WTC11 (cell line): ENCODE measurements at regions not wholly inside any gene's neighbourhood (a gene's known extent, or its start where the extent isn't known, plus 50 kb on each side); places are given as distances from the start of the nearest gene placed in this dataset.
A peak's percentile ranks its signal among the peaks of the same experiment; 100 is the strongest.

ENCODE experiments used
- ATAC-seq: fragments of 200-7000 bp; cut with Tn5 transposase; 2 replicates; pipeline ENCODE4 v1.10.0; 2021; ENCODE audit warnings: mild to moderate bottlenecking, moderate library complexity
- CTCF ChIA-PET: fragments of 300-600 bp; sonication (Branson Sonifier 250); formaldehyde crosslinking; loops from one replicate; lab custom pipeline; 2021; ENCODE audit warnings: antibody characterized with exemption; lab: Charles Lee
- POLR2A ChIA-PET: fragments of 350-600 bp; sonication (Branson Sonifier 250); formaldehyde crosslinking; loops from one replicate; lab custom pipeline; 2021; ENCODE audit warnings: antibody characterized with exemption; lab: Charles Lee
- DNase-seq: peaks from one replicate; pipeline ENCODE4 v3.0.0; 2021; ENCODE audit warnings: low spot score
- H3K27ac Mint-ChIP-seq: 2 replicates; pipeline ENCODE4 v1.8.0; 2021; ENCODE audit warnings: mixed read lengths
- H3K27me3 Mint-ChIP-seq: 2 replicates; pipeline ENCODE4 v1.8.0; 2021; ENCODE audit warnings: low read depth, mild to moderate bottlenecking, moderate library complexity, mixed read lengths
- H3K36me3 Mint-ChIP-seq: 2 replicates; pipeline ENCODE4 v1.8.0; 2021; ENCODE audit warnings: mixed read lengths
- H3K4me1 Mint-ChIP-seq: 2 replicates; pipeline ENCODE4 v1.8.0; 2022; ENCODE audit warnings: mixed read lengths
- H3K4me3 Mint-ChIP-seq: 2 replicates; pipeline ENCODE4 v1.8.0; 2021; ENCODE audit warnings: mild to moderate bottlenecking, moderate library complexity, mixed read lengths
- H3K9me3 Mint-ChIP-seq: 2 replicates; pipeline ENCODE4 v1.8.0; 2021; ENCODE audit warnings: mixed read lengths
- CBFB ChIP-seq: sonication (generic); formaldehyde crosslinking; IDR thresholded peaks from 2 replicates; pipeline ENCODE4 v1.8.1; 2022; ENCODE audit warnings: mild to moderate bottlenecking, low read depth, missing genetic modification reagents
- CREM ChIP-seq: sonication (generic); formaldehyde crosslinking; IDR thresholded peaks from 2 replicates; pipeline ENCODE4 v1.8.1; 2022; ENCODE audit warnings: mild to moderate bottlenecking, missing genetic modification reagents, moderate library complexity
- ETV6 ChIP-seq: sonication (generic); formaldehyde crosslinking; IDR thresholded peaks from 2 replicates; pipeline ENCODE4 v1.8.1; 2022; ENCODE audit warnings: mild to moderate bottlenecking, missing genetic modification reagents
- GRHL2 ChIP-seq: fragments of 250-450 bp; sonication (Bioruptor Pico); IDR thresholded peaks from 2 replicates; pipeline ENCODE4 v1.8.0; 2022; ENCODE audit warnings: mild to moderate bottlenecking, moderate library complexity; ENCODE audit not compliant: insufficient replicate concordance, severe bottlenecking
- GTF2I ChIP-seq: fragments of 250-450 bp; sonication (Bioruptor Pico); conservative IDR thresholded peaks from 2 replicates; pipeline ENCODE4 v1.4.0; 2021; ENCODE audit warnings: mild to moderate bottlenecking
- HMGA2 ChIP-seq: fragments of 250-450 bp; sonication (Bioruptor Pico); IDR thresholded peaks from 2 replicates; pipeline ENCODE4 v1.4.0; 2021; ENCODE audit warnings: mild to moderate bottlenecking, moderate library complexity
- IRF2 ChIP-seq: sonication (generic); formaldehyde crosslinking; IDR thresholded peaks from 2 replicates; pipeline ENCODE4 v1.8.0; 2022; ENCODE audit warnings: low read depth, missing genetic modification reagents, borderline replicate concordance
- JAZF1 ChIP-seq: fragments of 250-450 bp; sonication (Bioruptor Pico); IDR thresholded peaks from 2 replicates; pipeline ENCODE4 v1.9.0; 2021; ENCODE audit warnings: moderate library complexity, mild to moderate bottlenecking, inconsistent platforms
- KAT7 ChIP-seq: sonication (generic); formaldehyde crosslinking; IDR thresholded peaks from 2 replicates; pipeline ENCODE4 v1.8.1; 2023; ENCODE audit warnings: missing genetic modification reagents, mild to moderate bottlenecking, borderline replicate concordance
- MXD4 ChIP-seq: fragments of 250-450 bp; sonication (Bioruptor Pico); IDR thresholded peaks from 2 replicates; pipeline ENCODE4 v1.8.0; 2021; ENCODE audit warnings: mild to moderate bottlenecking, moderate library complexity, borderline replicate concordance
- NR2C2 ChIP-seq: sonication (generic); formaldehyde crosslinking; IDR thresholded peaks from 2 replicates; pipeline ENCODE4 v1.8.0; 2022; ENCODE audit warnings: mild to moderate bottlenecking, missing genetic modification reagents
- NR3C1 ChIP-seq: sonication (generic); formaldehyde crosslinking; conservative IDR thresholded peaks from 2 replicates; pipeline ENCODE4 v1.8.1; 2023; ENCODE audit warnings: low read depth, mild to moderate bottlenecking, missing genetic modification reagents
- SMAD4 ChIP-seq: sonication (generic); formaldehyde crosslinking; IDR thresholded peaks from 2 replicates; pipeline ENCODE4 v1.8.0; 2022; ENCODE audit warnings: mild to moderate bottlenecking, missing genetic modification reagents
- SP1 ChIP-seq: sonication (generic); formaldehyde crosslinking; conservative IDR thresholded peaks from 2 replicates; pipeline ENCODE4 v1.8.1; 2022; ENCODE audit warnings: missing genetic modification reagents
- TCF7 ChIP-seq: sonication (generic); formaldehyde crosslinking; IDR thresholded peaks from 2 replicates; pipeline ENCODE4 v1.8.0; 2022; ENCODE audit warnings: mild to moderate bottlenecking, low read depth, missing genetic modification reagents, moderate library complexity
- ZBTB21 ChIP-seq: sonication (generic); formaldehyde crosslinking; IDR thresholded peaks from 2 replicates; pipeline ENCODE4 v1.8.1; 2023; ENCODE audit warnings: mild to moderate bottlenecking, missing genetic modification reagents, borderline replicate concordance
- ZNF416 ChIP-seq: fragments of 250-450 bp; sonication (Bioruptor Pico); IDR thresholded peaks from 2 replicates; pipeline ENCODE4 v1.9.0; 2021; ENCODE audit warnings: mild to moderate bottlenecking, inconsistent platforms
- ZNF423 ChIP-seq: fragments of 250-450 bp; sonication (Bioruptor Pico); IDR thresholded peaks from 2 replicates; pipeline ENCODE4 v2.1.2; 2022; ENCODE audit warnings: mild to moderate bottlenecking, moderate library complexity
- ZNF671 ChIP-seq: fragments of 250-450 bp; sonication (Bioruptor Pico); IDR thresholded peaks from 2 replicates; pipeline ENCODE4 v1.8.0; 2021; ENCODE audit warnings: mild to moderate bottlenecking
- TF ChIP-seq, protein P1 (sequence below): sonication (generic); formaldehyde crosslinking; IDR thresholded peaks from 2 replicates; pipeline ENCODE4 v1.8.1; 2022; ENCODE audit warnings: mild to moderate bottlenecking, missing genetic modification reagents, moderate library complexity, borderline replicate concordance
- TF ChIP-seq, protein P2 (sequence below): sonication (generic); formaldehyde crosslinking; IDR thresholded peaks from 2 replicates; pipeline ENCODE4 v1.8.1; 2023; ENCODE audit warnings: mild to moderate bottlenecking, moderate library complexity, missing genetic modification reagents
- TF ChIP-seq, protein P3 (sequence below): sonication (generic); formaldehyde crosslinking; IDR thresholded peaks from 2 replicates; pipeline ENCODE4 v1.8.0; 2022; ENCODE audit warnings: mild to moderate bottlenecking, missing genetic modification reagents
- TF ChIP-seq, protein P4 (sequence below): sonication (generic); formaldehyde crosslinking; conservative IDR thresholded peaks from 2 replicates; pipeline ENCODE4 v1.8.1; 2023; ENCODE audit warnings: mild to moderate bottlenecking, low read depth, missing genetic modification reagents, moderate library complexity
- TF ChIP-seq, protein P5 (sequence below): sonication (generic); formaldehyde crosslinking; conservative IDR thresholded peaks from 2 replicates; pipeline ENCODE4 v1.8.1; 2022; ENCODE audit warnings: mild to moderate bottlenecking, missing genetic modification reagents
- TF ChIP-seq, protein P6 (sequence below): fragments of 250-450 bp; sonication (Bioruptor Pico); conservative IDR thresholded peaks from 2 replicates; pipeline ENCODE4 v1.9.0; 2021; ENCODE audit warnings: mild to moderate bottlenecking

DNA sequence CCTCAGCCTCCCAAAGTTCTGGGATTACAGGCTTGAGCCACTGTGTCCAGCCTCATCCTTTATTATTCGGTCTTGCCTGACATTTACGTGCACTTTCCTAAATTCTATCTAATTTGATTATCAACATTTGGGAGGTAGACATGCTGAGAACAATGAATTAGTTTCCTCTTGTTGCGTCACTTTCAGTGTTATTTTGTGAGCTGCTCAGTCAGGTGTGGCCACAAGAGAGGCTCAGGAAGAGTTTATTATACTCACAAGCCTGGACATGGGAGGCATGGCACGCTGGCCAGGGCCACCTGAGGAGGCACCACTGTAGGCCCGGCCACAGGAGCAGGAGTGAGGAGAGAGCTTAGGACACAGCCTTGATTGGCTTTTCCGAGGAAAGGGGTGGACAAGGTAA lies 59.7 kb upstream of the RBFOX2 start:
- no peak for TF ChIP-seq CBFB (CRISPR knock-in tag)
- TF ChIP-seq ZNF671 (CRISPR knock-in tag): no peak
- no peak for TF ChIP-seq GTF2I (CRISPR knock-in tag)
- TF ChIP-seq, protein P1, sequence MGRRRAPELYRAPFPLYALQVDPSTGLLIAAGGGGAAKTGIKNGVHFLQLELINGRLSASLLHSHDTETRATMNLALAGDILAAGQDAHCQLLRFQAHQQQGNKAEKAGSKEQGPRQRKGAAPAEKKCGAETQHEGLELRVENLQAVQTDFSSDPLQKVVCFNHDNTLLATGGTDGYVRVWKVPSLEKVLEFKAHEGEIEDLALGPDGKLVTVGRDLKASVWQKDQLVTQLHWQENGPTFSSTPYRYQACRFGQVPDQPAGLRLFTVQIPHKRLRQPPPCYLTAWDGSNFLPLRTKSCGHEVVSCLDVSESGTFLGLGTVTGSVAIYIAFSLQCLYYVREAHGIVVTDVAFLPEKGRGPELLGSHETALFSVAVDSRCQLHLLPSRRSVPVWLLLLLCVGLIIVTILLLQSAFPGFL (CRISPR knock-in tag): no peak
- TF ChIP-seq, protein P2, sequence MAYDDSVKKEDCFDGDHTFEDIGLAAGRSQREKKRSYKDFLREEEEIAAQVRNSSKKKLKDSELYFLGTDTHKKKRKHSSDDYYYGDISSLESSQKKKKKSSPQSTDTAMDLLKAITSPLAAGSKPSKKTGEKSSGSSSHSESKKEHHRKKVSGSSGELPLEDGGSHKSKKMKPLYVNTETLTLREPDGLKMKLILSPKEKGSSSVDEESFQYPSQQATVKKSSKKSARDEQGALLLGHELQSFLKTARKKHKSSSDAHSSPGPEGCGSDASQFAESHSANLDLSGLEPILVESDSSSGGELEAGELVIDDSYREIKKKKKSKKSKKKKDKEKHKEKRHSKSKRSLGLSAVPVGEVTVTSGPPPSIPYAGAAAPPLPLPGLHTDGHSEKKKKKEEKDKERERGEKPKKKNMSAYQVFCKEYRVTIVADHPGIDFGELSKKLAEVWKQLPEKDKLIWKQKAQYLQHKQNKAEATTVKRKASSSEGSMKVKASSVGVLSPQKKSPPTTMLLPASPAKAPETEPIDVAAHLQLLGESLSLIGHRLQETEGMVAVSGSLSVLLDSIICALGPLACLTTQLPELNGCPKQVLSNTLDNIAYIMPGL: no peak
- TF ChIP-seq ZNF423 (CRISPR knock-in tag): no peak
- no peak for TF ChIP-seq JAZF1 (CRISPR knock-in tag)
- no peak for TF ChIP-seq NR2C2 (CRISPR knock-in tag)
- no peak for TF ChIP-seq IRF2 (CRISPR knock-in tag)
- TF ChIP-seq ZBTB21 (CRISPR knock-in tag): no peak
- TF ChIP-seq, all 79 proteins: peak for 0
- no peak overlapping the region for H3K4me3 Mint-ChIP-seq
- H3K27ac Mint-ChIP-seq: peak overlapping the region; percentile 47
- no peak for DNase-seq
- ATAC-seq: no peak
- no peaks in the 10 kb centered on the region for H3K36me3 Mint-ChIP-seq
- no peaks in the 10 kb centered on the region for H3K27me3 Mint-ChIP-seq
- CTCF ChIA-PET: interaction anchor here (2.3 kb wide), 1 partner anchor 22 kb away, joined by 9 read pairs; no protein-coding TSS in a partner anchor
- peaks cover 14% of the 10 kb centered on the region for H3K4me1 Mint-ChIP-seq
- POLR2A ChIA-PET: no interaction called here
- H3K9me3 Mint-ChIP-seq: no peaks in the 10 kb centered on the region

DNA sequence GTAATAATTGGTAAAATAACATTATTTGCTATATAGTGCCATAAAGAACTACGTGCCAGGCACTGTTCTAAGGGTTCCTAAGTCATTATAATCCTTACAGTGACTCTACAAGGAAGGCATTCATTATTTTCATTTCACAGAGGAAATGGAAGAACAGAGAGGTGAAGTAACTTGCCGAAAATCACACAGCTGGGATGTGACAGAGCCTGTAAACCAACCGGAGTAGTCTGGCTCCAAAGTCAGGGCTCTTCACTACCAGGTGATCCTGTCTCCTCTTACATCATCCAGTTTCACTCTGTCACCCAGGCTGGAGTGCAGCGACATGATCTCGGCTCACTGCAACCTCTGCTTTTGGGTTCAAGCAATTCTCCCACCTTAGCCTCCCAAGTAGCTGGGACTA lies 59.2 kb upstream of the RBFOX2 start:
- CTCF ChIA-PET: interaction anchor here (2.3 kb wide), 1 partner anchor 22 kb away, joined by 9 read pairs; no protein-coding TSS in a partner anchor
- DNase-seq: no peak
- TF ChIP-seq, protein P3, sequence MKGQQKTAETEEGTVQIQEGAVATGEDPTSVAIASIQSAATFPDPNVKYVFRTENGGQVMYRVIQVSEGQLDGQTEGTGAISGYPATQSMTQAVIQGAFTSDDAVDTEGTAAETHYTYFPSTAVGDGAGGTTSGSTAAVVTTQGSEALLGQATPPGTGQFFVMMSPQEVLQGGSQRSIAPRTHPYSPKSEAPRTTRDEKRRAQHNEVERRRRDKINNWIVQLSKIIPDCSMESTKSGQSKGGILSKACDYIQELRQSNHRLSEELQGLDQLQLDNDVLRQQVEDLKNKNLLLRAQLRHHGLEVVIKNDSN: no peak
- no peak for TF ChIP-seq HMGA2 (CRISPR knock-in tag)
- TF ChIP-seq, protein P4, sequence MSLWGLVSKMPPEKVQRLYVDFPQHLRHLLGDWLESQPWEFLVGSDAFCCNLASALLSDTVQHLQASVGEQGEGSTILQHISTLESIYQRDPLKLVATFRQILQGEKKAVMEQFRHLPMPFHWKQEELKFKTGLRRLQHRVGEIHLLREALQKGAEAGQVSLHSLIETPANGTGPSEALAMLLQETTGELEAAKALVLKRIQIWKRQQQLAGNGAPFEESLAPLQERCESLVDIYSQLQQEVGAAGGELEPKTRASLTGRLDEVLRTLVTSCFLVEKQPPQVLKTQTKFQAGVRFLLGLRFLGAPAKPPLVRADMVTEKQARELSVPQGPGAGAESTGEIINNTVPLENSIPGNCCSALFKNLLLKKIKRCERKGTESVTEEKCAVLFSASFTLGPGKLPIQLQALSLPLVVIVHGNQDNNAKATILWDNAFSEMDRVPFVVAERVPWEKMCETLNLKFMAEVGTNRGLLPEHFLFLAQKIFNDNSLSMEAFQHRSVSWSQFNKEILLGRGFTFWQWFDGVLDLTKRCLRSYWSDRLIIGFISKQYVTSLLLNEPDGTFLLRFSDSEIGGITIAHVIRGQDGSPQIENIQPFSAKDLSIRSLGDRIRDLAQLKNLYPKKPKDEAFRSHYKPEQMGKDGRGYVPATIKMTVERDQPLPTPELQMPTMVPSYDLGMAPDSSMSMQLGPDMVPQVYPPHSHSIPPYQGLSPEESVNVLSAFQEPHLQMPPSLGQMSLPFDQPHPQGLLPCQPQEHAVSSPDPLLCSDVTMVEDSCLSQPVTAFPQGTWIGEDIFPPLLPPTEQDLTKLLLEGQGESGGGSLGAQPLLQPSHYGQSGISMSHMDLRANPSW (CRISPR knock-in tag): no peak
- no peak for TF ChIP-seq SMAD4 (CRISPR knock-in tag)
- no peak for TF ChIP-seq ZNF671 (CRISPR knock-in tag)
- no peak for TF ChIP-seq SP1 (CRISPR knock-in tag)
- no peak for TF ChIP-seq KAT7 (CRISPR knock-in tag)
- no peak for TF ChIP-seq NR2C2 (CRISPR knock-in tag)
- TF ChIP-seq ZNF416 (CRISPR knock-in tag): no peak
- TF ChIP-seq NR3C1 (CRISPR knock-in tag): no peak
- TF ChIP-seq, protein P5, sequence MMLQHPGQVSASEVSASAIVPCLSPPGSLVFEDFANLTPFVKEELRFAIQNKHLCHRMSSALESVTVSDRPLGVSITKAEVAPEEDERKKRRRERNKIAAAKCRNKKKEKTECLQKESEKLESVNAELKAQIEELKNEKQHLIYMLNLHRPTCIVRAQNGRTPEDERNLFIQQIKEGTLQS (CRISPR knock-in tag): no peak
- no peak for TF ChIP-seq MXD4
- no peak for TF ChIP-seq GRHL2 (CRISPR knock-in tag)
- TF ChIP-seq, protein P6, sequence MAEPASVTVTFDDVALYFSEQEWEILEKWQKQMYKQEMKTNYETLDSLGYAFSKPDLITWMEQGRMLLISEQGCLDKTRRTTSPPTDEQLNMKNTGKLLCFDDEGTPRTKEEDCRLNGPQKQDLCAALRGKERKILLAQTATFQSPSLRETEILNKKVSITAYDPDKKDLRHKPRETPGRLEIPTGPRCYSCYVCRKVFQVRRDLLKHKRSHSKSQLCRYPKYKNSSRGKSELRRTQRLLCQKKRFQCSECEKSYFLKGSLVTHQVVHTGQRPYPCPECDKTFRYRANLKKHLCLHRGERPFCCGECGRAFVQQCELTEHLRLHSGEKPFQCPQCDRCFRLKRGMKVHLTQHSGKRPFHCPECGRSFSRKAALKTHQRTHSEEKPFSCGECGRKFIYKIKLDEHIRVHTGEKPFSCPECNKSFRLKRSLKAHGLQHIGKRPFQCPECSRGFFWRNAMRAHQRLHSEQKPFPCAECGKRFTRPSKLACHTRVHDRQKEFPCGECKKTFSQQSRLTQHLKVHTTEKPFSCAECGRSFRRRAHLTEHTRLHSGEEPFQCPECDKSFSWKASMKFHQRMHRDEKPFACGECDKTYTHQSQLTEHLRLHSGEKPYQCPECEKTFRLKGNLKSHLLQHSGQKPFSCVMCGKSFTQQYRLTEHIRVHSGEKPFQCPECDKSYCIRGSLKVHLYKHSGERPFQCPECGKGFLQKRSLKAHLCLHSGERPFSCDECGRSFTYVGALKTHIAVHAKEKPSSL (CRISPR knock-in tag): no peak
- TF ChIP-seq TCF7 (CRISPR knock-in tag): no peak
- no peak for TF ChIP-seq CREM (CRISPR knock-in tag)
- no peak for TF ChIP-seq ETV6 (CRISPR knock-in tag)

More for the DNA sequence above, 59.2 kb upstream of the RBFOX2 start:
- Mint-ChIP-seq H3K9me3 (no peaks in the 10 kb centered on the region), H3K36me3 (no peaks in the 10 kb centered on the region), H3K4me1 (peaks cover 14% of the 10 kb centered on the region), H3K27me3 (no peaks in the 10 kb centered on the region), H3K4me3 (no peak overlapping the region), H3K27ac (no peak overlapping the region)
- ATAC-seq: no peak
- POLR2A ChIA-PET: no interaction called here
